ENCODE measurements at regions not wholly inside any gene's neighbourhood (a gene's known extent, or its start where the extent isn't known, plus 50 kb on each side); places are given as distances from the start of the nearest gene placed in this dataset.
"Not testable (repeated sequence)": the region's sequence is repeated elsewhere in the genome, so short reads cannot be mapped to it uniquely, and the experiment has no call there.

- DNase-seq (ENCODE audit: low read depth in 2 of 2): no peak
Observed at GRCh38 chr6:40152196-40152595, 217.9 kb upstream of the MOCS1 start.

- no peak for DNase-seq (ENCODE audit: low read depth in 2 of 2)
Observed at GRCh38 chr6:40148882-40149573, 214.8 kb upstream of the MOCS1 start.

- DNase-seq (ENCODE audit: low read depth in 2 of 2): no peak
Observed at GRCh38 chr6:40146902-40147301, 212.6 kb upstream of the MOCS1 start.

- no peak for DNase-seq (ENCODE audit: low read depth in 2 of 2)
Observed at GRCh38 chr6:40139447-40139846, 205.2 kb upstream of the MOCS1 start.

GRCh38 chr6:40138273-40138720 lies 204.0 kb upstream of the MOCS1 start:
- DNase-seq (ENCODE audit: low read depth in 2 of 2): no peak

GRCh38 chr6:40135491-40136072 lies 201.3 kb upstream of the MOCS1 start:
- no peak for DNase-seq (ENCODE audit: low read depth in 2 of 2)

- DNase-seq (ENCODE audit: low read depth in 2 of 2): not testable (repeated sequence)
Observed at GRCh38 chr6:40133981-40134380, 199.7 kb upstream of the MOCS1 start.

- no peak for DNase-seq (ENCODE audit: low read depth in 2 of 2)
Observed at GRCh38 chr6:40131675-40132074, 197.4 kb upstream of the MOCS1 start.

- no peak for DNase-seq (ENCODE audit: low read depth in 2 of 2)
Observed at GRCh38 chr6:40128127-40128526, 193.9 kb upstream of the MOCS1 start.

GRCh38 chr6:40125680-40126394 lies 191.6 kb upstream of the MOCS1 start:
- no peak for DNase-seq (ENCODE audit: low read depth in 2 of 2)

GRCh38 chr6:40124924-40125323 lies 190.7 kb upstream of the MOCS1 start:
- no peak for DNase-seq (ENCODE audit: low read depth in 2 of 2)

- DNase-seq (ENCODE audit: low read depth in 2 of 2): no peak
Observed at GRCh38 chr6:40116832-40117231, 182.6 kb upstream of the MOCS1 start.

GRCh38 chr6:40112350-40112749 lies 178.1 kb upstream of the MOCS1 start:
- DNase-seq (ENCODE audit: low read depth in 2 of 2): no peak

GRCh38 chr6:40108736-40109135 lies 174.5 kb upstream of the MOCS1 start:
- no peak for DNase-seq (ENCODE audit: low read depth in 2 of 2)

- no peak for DNase-seq (ENCODE audit: low read depth in 2 of 2)
Observed at GRCh38 chr6:40106840-40107239, 172.6 kb upstream of the MOCS1 start.

- no peak for DNase-seq (ENCODE audit: low read depth in 2 of 2)
Observed at GRCh38 chr6:40098774-40099173, 164.5 kb upstream of the MOCS1 start.

GRCh38 chr6:40097590-40097989 lies 163.3 kb upstream of the MOCS1 start:
- DNase-seq (ENCODE audit: low read depth in 2 of 2): no peak

GRCh38 chr6:40083141-40083920 lies 149.1 kb upstream of the MOCS1 start:
- DNase-seq (ENCODE audit: low read depth in 2 of 2): no peak

- DNase-seq (ENCODE audit: low read depth in 2 of 2): no peak
Observed at GRCh38 chr6:40082278-40083043, 148.2 kb upstream of the MOCS1 start.

- no peak for DNase-seq (ENCODE audit: low read depth in 2 of 2)
Observed at GRCh38 chr6:40077736-40078135, 143.5 kb upstream of the MOCS1 start.

GRCh38 chr6:40077315-40077714 lies 143.1 kb upstream of the MOCS1 start:
- DNase-seq (ENCODE audit: low read depth in 2 of 2): no peak

Measured in activated CD4-positive, alpha-beta T cell treated with anti-CD3 and anti-CD28 coated beads for 24 hours (primary cell).